HepG2 (cell line): ENCODE measurements at regions not wholly inside any gene's neighbourhood (a gene's known extent, or its start where the extent isn't known, plus 50 kb on each side); places are given as distances from the start of the nearest gene placed in this dataset.

Experiments
- DR1 ChIP-seq: sonication (generic); formaldehyde crosslinking; IDR thresholded peaks from 2 replicates; pipeline ENCODE4 v1.8.0; 2021; ENCODE audit warnings: mild to moderate bottlenecking, missing genetic modification reagents, inconsistent platforms
- HNRNPL ChIP-seq: fragments of 200-400 bp; formaldehyde crosslinking; IDR thresholded peaks from 2 replicates; pipeline ENCODE4 v1.6.1; 2017; ENCODE audit warnings: mild to moderate bottlenecking, low read depth, low read length
- NFIB ChIP-seq: sonication (generic); formaldehyde crosslinking; IDR thresholded peaks from 2 replicates; pipeline ENCODE4 v1.9.0; 2021; ENCODE audit warnings: missing genetic modification reagents, mild to moderate bottlenecking, borderline replicate concordance
- YY1 ChIP-seq: IDR thresholded peaks from 2 replicates; pipeline ENCODE4 v1.6.1; 2011; ENCODE audit warnings: low read length, low read depth, moderate library complexity, mild to moderate bottlenecking; ENCODE audit not compliant: insufficient read depth, insufficient replicate concordance
- ZNF382 ChIP-seq: sonication (generic); formaldehyde crosslinking; IDR thresholded peaks from 2 replicates; pipeline ENCODE4 v1.5.0; 2020; ENCODE audit warnings: missing genetic modification reagents, mild to moderate bottlenecking, borderline replicate concordance
- ZNF407 ChIP-seq: sonication (generic); formaldehyde crosslinking; IDR thresholded peaks from one replicate; pipeline ENCODE4 v1.5.1; 2020; ENCODE audit warnings: mild to moderate bottlenecking, missing genetic modification reagents; ENCODE audit errors: not compliant biosample characterization
- ZNF660 ChIP-seq: sonication (generic); formaldehyde crosslinking; IDR thresholded peaks from 2 replicates; pipeline ENCODE4 v1.5.1; 2020; ENCODE audit warnings: mild to moderate bottlenecking, low read depth, missing genetic modification reagents, borderline replicate concordance
- ZNF7 ChIP-seq: IDR thresholded peaks from 2 replicates; pipeline ENCODE4 v1.6.1; 2016; ENCODE audit warnings: missing biosample characterization, missing genetic modification reagents
- ZNF781 ChIP-seq: sonication (generic); formaldehyde crosslinking; IDR thresholded peaks from 2 replicates; pipeline ENCODE4 v1.5.1; 2020; ENCODE audit warnings: borderline replicate concordance, mild to moderate bottlenecking, missing genetic modification reagents; ENCODE audit errors: not compliant biosample characterization
- TF ChIP-seq, protein P1 (sequence below): sonication (generic); formaldehyde crosslinking; IDR thresholded peaks from 2 replicates; pipeline ENCODE4 v1.4.0; 2020; ENCODE audit warnings: mild to moderate bottlenecking, missing genetic modification reagents
- TF ChIP-seq, protein P2 (sequence below): sonication (generic); formaldehyde crosslinking; IDR thresholded peaks from 2 replicates; pipeline ENCODE4 v1.5.1; 2020; ENCODE audit warnings: missing genetic modification reagents, mild to moderate bottlenecking, borderline replicate concordance
- TF ChIP-seq, protein P3 (sequence below): sonication (generic); formaldehyde crosslinking; IDR thresholded peaks from 2 replicates; pipeline ENCODE4 v1.4.0; 2020; ENCODE audit warnings: mild to moderate bottlenecking, missing genetic modification reagents

GRCh38 chrX:42392846-42393245 is 385.1 kb downstream of the PPP1R2C start (continued):
- TF ChIP-seq, protein P1, sequence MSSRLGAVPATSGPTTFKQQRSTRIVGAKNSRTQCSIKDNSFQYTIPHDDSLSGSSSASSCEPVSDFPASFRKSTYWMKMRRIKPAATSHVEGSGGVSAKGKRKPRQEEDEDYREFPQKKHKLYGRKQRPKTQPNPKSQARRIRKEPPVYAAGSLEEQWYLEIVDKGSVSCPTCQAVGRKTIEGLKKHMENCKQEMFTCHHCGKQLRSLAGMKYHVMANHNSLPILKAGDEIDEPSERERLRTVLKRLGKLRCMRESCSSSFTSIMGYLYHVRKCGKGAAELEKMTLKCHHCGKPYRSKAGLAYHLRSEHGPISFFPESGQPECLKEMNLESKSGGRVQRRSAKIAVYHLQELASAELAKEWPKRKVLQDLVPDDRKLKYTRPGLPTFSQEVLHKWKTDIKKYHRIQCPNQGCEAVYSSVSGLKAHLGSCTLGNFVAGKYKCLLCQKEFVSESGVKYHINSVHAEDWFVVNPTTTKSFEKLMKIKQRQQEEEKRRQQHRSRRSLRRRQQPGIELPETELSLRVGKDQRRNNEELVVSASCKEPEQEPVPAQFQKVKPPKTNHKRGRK (CRISPR knock-in tag): no peak
- TF ChIP-seq, protein P2, sequence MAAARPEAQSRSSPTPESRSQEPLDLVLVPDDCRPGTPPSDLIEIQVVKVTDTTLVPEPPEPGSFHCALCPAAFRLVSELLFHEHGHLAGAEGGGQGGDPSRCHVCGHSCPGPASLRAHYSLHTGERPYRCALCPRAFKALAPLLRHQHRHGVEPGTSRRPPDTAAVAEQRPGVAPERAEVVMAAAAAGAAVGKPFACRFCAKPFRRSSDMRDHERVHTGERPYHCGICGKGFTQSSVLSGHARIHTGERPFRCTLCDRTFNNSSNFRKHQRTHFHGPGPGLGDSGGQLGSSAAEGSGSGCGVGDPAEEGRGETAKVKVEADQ (CRISPR knock-in tag): no peak
- TF ChIP-seq DR1 (CRISPR knock-in tag): no peak
- TF ChIP-seq, protein P3, sequence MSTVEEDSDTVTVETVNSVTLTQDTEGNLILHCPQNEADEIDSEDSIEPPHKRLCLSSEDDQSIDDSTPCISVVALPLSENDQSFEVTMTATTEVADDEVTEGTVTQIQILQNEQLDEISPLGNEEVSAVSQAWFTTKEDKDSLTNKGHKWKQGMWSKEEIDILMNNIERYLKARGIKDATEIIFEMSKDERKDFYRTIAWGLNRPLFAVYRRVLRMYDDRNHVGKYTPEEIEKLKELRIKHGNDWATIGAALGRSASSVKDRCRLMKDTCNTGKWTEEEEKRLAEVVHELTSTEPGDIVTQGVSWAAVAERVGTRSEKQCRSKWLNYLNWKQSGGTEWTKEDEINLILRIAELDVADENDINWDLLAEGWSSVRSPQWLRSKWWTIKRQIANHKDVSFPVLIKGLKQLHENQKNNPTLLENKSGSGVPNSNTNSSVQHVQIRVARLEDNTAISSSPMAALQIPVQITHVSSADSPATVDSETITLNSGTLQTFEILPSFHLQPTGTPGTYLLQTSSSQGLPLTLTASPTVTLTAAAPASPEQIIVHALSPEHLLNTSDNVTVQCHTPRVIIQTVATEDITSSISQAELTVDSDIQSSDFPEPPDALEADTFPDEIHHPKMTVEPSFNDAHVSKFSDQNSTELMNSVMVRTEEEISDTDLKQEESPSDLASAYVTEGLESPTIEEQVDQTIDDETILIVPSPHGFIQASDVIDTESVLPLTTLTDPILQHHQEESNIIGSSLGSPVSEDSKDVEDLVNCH (CRISPR knock-in tag): no peak
- TF ChIP-seq ZNF660: no peak
- no peak for TF ChIP-seq HNRNPL
- TF ChIP-seq ZNF407 (CRISPR knock-in tag): no peak
- TF ChIP-seq ZNF382 (CRISPR knock-in tag): no peak
- TF ChIP-seq YY1: no peak
- TF ChIP-seq ZNF7 (CRISPR knock-in tag): no peak
- no peak for TF ChIP-seq NFIB (CRISPR knock-in tag)
- TF ChIP-seq ZNF781: no peak
